HG03521 (cell line): ENCODE measurements at regions not wholly inside any gene's neighbourhood (a gene's known extent, or its start where the extent isn't known, plus 50 kb on each side); places are given as distances from the start of the nearest gene placed in this dataset.

Experiments
- ATAC-seq: cut with Tn5 transposase; IDR thresholded peaks from one replicate; pipeline ENCODE4 v1.9.1; 2021; ENCODE audit warnings: mild to moderate bottlenecking, moderate library complexity; ENCODE audit not compliant: unreplicated experiment

- ATAC-seq = no peak
Observed at GRCh38 chr5:40292006-40292405, 387.7 kb upstream of the PTGER4 start.

GRCh38 chr5:40291338-40291737 is 388.4 kb upstream of the PTGER4 start:
- no peak for ATAC-seq

- no peak for ATAC-seq
Observed at GRCh38 chr5:40288800-40289485, 390.8 kb upstream of the PTGER4 start.

- ATAC-seq = no peak
Observed at GRCh38 chr5:40284863-40285262, 394.9 kb upstream of the PTGER4 start.

GRCh38 chr5:40278881-40279280 is 400.8 kb upstream of the PTGER4 start:
- no peak for ATAC-seq

GRCh38 chr5:40277161-40277906 is 402.4 kb upstream of the PTGER4 start:
- no peak for ATAC-seq

GRCh38 chr5:40276426-40277102 is 403.2 kb upstream of the PTGER4 start:
- no peak for ATAC-seq

- ATAC-seq = no peak
Observed at GRCh38 chr5:40274568-40274967, 405.1 kb upstream of the PTGER4 start.

GRCh38 chr5:40273936-40274335 is 405.8 kb upstream of the PTGER4 start:
- ATAC-seq = no peak

GRCh38 chr5:40271476-40271875 is 408.2 kb upstream of the PTGER4 start:
- ATAC-seq = no peak

GRCh38 chr5:40270274-40270845 is 409.4 kb upstream of the PTGER4 start:
- no peak for ATAC-seq

GRCh38 chr5:40268088-40268487 is 411.6 kb upstream of the PTGER4 start:
- ATAC-seq = no peak

- ATAC-seq = no peak
Observed at GRCh38 chr5:40266952-40267351, 412.8 kb upstream of the PTGER4 start.

GRCh38 chr5:40261984-40262383 is 417.7 kb upstream of the PTGER4 start:
- ATAC-seq = no peak

GRCh38 chr5:40260361-40260760 is 419.4 kb upstream of the PTGER4 start:
- no peak for ATAC-seq

- no peak for ATAC-seq
Observed at GRCh38 chr5:40258222-40258621, 421.5 kb upstream of the PTGER4 start.

- ATAC-seq = no peak
Observed at GRCh38 chr5:40240671-40241070, 439.0 kb upstream of the PTGER4 start.

- ATAC-seq = no peak
Observed at GRCh38 chr5:40240111-40240510, 439.6 kb upstream of the PTGER4 start.

- ATAC-seq = no peak
Observed at GRCh38 chr5:40238066-40238745, 441.5 kb upstream of the PTGER4 start.

GRCh38 chr5:40235471-40236400 is 444.0 kb upstream of the PTGER4 start:
- ATAC-seq = no peak
